Choroid plexus epithelial cell (primary cell): ENCODE measurements at regions not wholly inside any gene's neighbourhood (a gene's known extent, or its start where the extent isn't known, plus 50 kb on each side); places are given as distances from the start of the nearest gene placed in this dataset.

Experiments used
- DNase-seq: peaks from one replicate; pipeline ENCODE4 v3.0.0-alpha.2; 2010; ENCODE audit warnings: low read depth
- H3K4me3 ChIP-seq: 2 replicates; pipeline ENCODE4 v1.5.1; 2011; ENCODE audit warnings: low read depth, mild to moderate bottlenecking, control low read depth, low read length, moderate library complexity
- TF ChIP-seq, protein P1 (sequence below): conservative IDR thresholded peaks from 2 replicates; pipeline ENCODE4 v1.5.1; 2011; ENCODE audit warnings: low read depth, mild to moderate bottlenecking, control low read depth, inconsistent platforms, low read length, moderate library complexity

GRCh38 chr14:89540009-89540829, 123.2 kb upstream of the FOXN3 start:
- DNase-seq = peak; percentile 74
- H3K4me3 ChIP-seq = no peak overlapping the region
- TF ChIP-seq, protein P1, sequence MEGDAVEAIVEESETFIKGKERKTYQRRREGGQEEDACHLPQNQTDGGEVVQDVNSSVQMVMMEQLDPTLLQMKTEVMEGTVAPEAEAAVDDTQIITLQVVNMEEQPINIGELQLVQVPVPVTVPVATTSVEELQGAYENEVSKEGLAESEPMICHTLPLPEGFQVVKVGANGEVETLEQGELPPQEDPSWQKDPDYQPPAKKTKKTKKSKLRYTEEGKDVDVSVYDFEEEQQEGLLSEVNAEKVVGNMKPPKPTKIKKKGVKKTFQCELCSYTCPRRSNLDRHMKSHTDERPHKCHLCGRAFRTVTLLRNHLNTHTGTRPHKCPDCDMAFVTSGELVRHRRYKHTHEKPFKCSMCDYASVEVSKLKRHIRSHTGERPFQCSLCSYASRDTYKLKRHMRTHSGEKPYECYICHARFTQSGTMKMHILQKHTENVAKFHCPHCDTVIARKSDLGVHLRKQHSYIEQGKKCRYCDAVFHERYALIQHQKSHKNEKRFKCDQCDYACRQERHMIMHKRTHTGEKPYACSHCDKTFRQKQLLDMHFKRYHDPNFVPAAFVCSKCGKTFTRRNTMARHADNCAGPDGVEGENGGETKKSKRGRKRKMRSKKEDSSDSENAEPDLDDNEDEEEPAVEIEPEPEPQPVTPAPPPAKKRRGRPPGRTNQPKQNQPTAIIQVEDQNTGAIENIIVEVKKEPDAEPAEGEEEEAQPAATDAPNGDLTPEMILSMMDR = no peak

- TF ChIP-seq, protein P1 = no peak
- H3K4me3 ChIP-seq = no peak overlapping the region
- no peak for DNase-seq
Observed at GRCh38 chr14:89537911-89538310, 120.9 kb upstream of the FOXN3 start.

DNA sequence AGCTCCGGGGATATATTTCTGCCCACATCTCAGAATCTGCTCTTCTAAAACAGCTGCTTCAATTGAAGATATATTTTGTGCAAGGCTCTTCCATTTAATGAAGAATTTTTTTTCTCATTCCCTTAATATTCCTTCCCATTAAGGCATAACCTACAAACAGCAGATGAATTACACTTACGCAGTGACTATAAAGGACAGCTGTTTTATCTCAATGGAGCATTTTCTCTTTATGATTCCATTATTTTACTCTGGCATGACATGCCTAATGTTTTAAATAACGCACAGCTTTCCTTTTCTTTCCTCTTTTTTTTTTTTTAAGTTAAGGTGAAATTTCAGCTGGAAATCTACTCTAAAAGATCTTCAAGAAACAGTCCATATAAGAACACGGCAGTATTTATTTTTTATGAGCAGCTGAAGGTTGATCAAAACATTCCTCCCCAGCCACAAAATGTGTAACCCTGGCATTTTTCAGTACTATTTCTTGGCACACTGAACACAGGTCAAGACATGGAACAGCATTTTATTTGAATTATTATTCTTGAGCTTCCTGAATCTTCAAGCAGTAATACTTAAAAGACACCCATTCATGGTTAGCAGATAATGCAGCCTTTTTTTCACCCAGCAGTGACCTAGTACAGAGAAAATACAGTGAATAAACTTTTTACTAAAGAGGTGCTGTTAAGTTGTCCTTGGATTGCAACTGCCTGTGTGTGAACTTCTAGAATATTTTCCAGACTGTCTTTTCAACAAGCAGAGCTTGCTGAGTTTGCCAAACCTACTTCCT, 118.1 kb upstream of the FOXN3 start:
- peak; percentile 88 for DNase-seq

DNA sequence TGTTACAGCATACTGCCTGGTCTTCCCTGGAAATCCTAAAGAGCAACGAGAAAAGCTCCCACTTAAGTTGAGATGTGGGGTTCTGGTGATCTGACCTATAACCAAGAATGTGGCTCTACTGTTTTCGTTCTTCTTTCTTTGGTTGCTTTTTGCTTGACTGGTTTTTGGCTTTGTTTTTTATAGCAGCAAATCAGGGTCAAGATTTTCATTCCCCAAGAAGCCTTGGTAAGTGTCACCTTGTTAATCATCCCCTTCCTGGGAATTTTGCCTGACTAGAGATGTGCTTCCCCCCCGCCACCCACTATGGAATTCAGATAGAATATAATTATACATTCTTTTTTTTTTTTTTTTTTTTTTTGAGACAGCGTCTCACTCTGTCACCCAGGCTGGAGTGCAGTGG, 116.7 kb upstream of the FOXN3 start:
- TF ChIP-seq, protein P1 = no peak
- no peak for DNase-seq
- H3K4me3 ChIP-seq = no peak overlapping the region

More for the DNA sequence above, 118.1 kb upstream of the FOXN3 start:
- TF ChIP-seq, protein P1 = no peak
- H3K4me3 ChIP-seq = no peak overlapping the region

- TF ChIP-seq, protein P1 = no peak
- no peak overlapping the region for H3K4me3 ChIP-seq
- no peak for DNase-seq
Observed at GRCh38 chr14:89533136-89533535, 116.1 kb upstream of the FOXN3 start.

DNA sequence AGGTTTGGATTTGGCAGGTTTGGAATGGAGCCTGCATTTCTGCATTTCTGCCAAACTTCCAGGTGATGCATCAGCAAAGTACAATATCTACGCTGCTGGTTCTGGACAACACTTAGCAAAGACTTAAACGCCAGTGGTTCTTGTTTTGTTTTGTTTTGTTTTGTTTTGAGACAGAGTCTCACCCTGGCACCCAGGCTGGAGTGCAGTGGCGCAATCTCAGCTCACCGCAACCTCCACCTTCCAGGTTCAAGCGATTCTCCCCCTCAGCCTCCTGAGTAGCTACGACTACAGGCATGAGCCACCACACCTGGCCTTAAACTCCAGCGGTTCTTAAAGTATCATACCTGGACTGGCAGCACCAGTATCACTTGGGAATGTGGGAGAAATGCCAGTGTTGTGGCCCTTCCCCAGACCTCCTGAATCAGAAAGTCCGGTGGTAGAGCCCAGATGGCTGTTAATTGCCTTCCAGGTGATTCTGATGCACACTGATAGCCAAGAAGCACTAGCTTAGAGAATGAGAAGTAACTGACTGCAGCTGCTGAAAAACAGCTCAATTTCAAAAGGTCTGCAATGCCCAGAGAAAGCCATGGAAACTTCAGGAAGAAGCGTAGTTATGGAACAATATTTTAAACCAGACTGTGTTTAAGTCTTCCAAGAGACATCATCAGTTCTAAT, 114.8 kb upstream of the FOXN3 start:
- TF ChIP-seq, protein P1 = no peak
- no peak for DNase-seq
- H3K4me3 ChIP-seq = no peak overlapping the region
